ENCODE measurements at regions not wholly inside any gene's neighbourhood (a gene's known extent, or its start where the extent isn't known, plus 50 kb on each side); places are given as distances from the start of the nearest gene placed in this dataset.

- ChIA-PET CTCF (no interaction called here), POLR2A (no interaction called here)
- DNase-seq (no peak), ATAC-seq (no peak)
- H3K36me3 Mint-ChIP-seq (ENCODE audit: low read depth) = no peaks in the 10 kb centered on the region
- TF ChIP-seq, protein P1, sequence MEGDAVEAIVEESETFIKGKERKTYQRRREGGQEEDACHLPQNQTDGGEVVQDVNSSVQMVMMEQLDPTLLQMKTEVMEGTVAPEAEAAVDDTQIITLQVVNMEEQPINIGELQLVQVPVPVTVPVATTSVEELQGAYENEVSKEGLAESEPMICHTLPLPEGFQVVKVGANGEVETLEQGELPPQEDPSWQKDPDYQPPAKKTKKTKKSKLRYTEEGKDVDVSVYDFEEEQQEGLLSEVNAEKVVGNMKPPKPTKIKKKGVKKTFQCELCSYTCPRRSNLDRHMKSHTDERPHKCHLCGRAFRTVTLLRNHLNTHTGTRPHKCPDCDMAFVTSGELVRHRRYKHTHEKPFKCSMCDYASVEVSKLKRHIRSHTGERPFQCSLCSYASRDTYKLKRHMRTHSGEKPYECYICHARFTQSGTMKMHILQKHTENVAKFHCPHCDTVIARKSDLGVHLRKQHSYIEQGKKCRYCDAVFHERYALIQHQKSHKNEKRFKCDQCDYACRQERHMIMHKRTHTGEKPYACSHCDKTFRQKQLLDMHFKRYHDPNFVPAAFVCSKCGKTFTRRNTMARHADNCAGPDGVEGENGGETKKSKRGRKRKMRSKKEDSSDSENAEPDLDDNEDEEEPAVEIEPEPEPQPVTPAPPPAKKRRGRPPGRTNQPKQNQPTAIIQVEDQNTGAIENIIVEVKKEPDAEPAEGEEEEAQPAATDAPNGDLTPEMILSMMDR (IDR thresholded peaks at IDR 0.05) = no peak
- H3K27ac Mint-ChIP-seq = no peak overlapping the region
- H3K4me3 Mint-ChIP-seq = no peak overlapping the region
- intact Hi-C loops (cut with micrococcal nuclease) = no loop called here
- H3K9me3 Mint-ChIP-seq = peaks cover 3% of the 10 kb centered on the region
- H3K4me1 Mint-ChIP-seq (ENCODE audit: low read depth) = no peaks in the 10 kb centered on the region
- peaks cover 2% of the 10 kb centered on the region for H3K27me3 Mint-ChIP-seq
Observed at GRCh38 chr2:153222231-153223165, 256.1 kb downstream of the RPRM start.

GRCh38 chr2:153221506-153221905 is 257.1 kb downstream of the RPRM start:
- Mint-ChIP-seq H3K27me3 (peaks cover 4% of the 10 kb centered on the region), H3K27ac (no peak overlapping the region), H3K4me1 (ENCODE audit: low read depth) (no peaks in the 10 kb centered on the region), H3K4me3 (no peak overlapping the region), H3K9me3 (peaks cover 3% of the 10 kb centered on the region), H3K36me3 (ENCODE audit: low read depth) (no peaks in the 10 kb centered on the region)
- DNase-seq = no peak
- POLR2A ChIA-PET = no interaction called here
- intact Hi-C loops (cut with micrococcal nuclease) = no loop called here
- CTCF ChIA-PET = no interaction called here
- TF ChIP-seq, protein P1 (IDR thresholded peaks at IDR 0.05) = no peak
- no peak for ATAC-seq

- intact Hi-C loops (cut with micrococcal nuclease) = no loop called here
- DNase-seq = no peak
- Mint-ChIP-seq H3K27ac (no peak overlapping the region), H3K9me3 (peaks cover 3% of the 10 kb centered on the region), H3K36me3 (ENCODE audit: low read depth) (no peaks in the 10 kb centered on the region), H3K27me3 (peaks cover 4% of the 10 kb centered on the region), H3K4me3 (no peak overlapping the region), H3K4me1 (ENCODE audit: low read depth) (no peaks in the 10 kb centered on the region)
- ChIA-PET CTCF (no interaction called here), POLR2A (no interaction called here)
- no peak for ATAC-seq
- TF ChIP-seq, protein P1 (IDR thresholded peaks at IDR 0.05) = no peak
Observed at GRCh38 chr2:153221087-153221486, 257.5 kb downstream of the RPRM start.

DNA sequence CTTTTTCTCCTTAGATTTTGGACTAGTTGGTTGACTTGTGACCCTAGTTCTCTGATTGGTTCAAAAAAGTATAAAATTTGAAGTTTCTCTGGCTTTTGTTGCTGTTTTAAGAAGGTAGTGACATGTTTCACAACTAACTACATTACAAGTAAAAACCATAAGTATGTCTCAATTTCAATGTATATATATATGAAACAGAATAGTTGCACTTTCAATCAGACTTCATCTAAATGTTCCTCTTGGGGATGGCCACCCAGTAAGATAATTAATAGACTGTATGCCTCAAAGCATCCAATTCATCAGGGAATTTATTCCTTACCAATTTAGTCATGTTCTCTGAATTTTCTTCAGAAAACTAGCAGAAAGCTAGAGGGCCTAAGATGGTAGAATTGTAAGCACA is 259.7 kb downstream of the RPRM start:
- POLR2A ChIA-PET = no interaction called here
- H3K36me3 Mint-ChIP-seq (ENCODE audit: low read depth) = no peaks in the 10 kb centered on the region
- ATAC-seq (no peak), DNase-seq (no peak)
- TF ChIP-seq, protein P1 (IDR thresholded peaks at IDR 0.05) = no peak
- intact Hi-C loops (cut with micrococcal nuclease) = no loop called here
- CTCF ChIA-PET = no interaction called here
- H3K27me3 Mint-ChIP-seq = peaks cover 4% of the 10 kb centered on the region
- no peaks in the 10 kb centered on the region for H3K9me3 Mint-ChIP-seq
- no peak overlapping the region for H3K4me3 Mint-ChIP-seq
- H3K4me1 Mint-ChIP-seq (ENCODE audit: low read depth) = no peaks in the 10 kb centered on the region
- H3K27ac Mint-ChIP-seq = no peak overlapping the region

GRCh38 chr2:153214337-153214736 is 264.2 kb downstream of the RPRM start:
- Mint-ChIP-seq H3K27ac (no peak overlapping the region), H3K9me3 (no peaks in the 10 kb centered on the region), H3K36me3 (ENCODE audit: low read depth) (no peaks in the 10 kb centered on the region), H3K27me3 (peaks cover 4% of the 10 kb centered on the region), H3K4me1 (ENCODE audit: low read depth) (no peaks in the 10 kb centered on the region), H3K4me3 (no peak overlapping the region)
- ChIA-PET POLR2A (no interaction called here), CTCF (no interaction called here)
- DNase-seq (no peak), ATAC-seq (no peak)
- TF ChIP-seq, protein P1 (IDR thresholded peaks at IDR 0.05) = no peak
- intact Hi-C loops (cut with micrococcal nuclease) = no loop called here
